NCI-H2171 treated with DMSO at 0.1 percent for 48 hours (cell line): ENCODE measurements at regions not wholly inside any gene's neighbourhood (a gene's known extent, or its start where the extent isn't known, plus 50 kb on each side); places are given as distances from the start of the nearest gene placed in this dataset.
"Not testable (repeated sequence)": the region's sequence is repeated elsewhere in the genome, so short reads cannot be mapped to it uniquely, and the experiment has no call there.

Experiments
- DNase-seq: peaks from one replicate; lab custom pipeline; 2025; lab: John Stamatoyannopoulos, UW

GRCh38 chr6:168826078-168826390 is 385.1 kb downstream of the SMOC2 start:
- DNase-seq, result no peak

- DNase-seq, result no peak
Measured at GRCh38 chr6:168825226-168826077, 384.5 kb downstream of the SMOC2 start.

GRCh38 chr6:168823397-168824212 is 382.6 kb downstream of the SMOC2 start:
- no peak for DNase-seq

DNA sequence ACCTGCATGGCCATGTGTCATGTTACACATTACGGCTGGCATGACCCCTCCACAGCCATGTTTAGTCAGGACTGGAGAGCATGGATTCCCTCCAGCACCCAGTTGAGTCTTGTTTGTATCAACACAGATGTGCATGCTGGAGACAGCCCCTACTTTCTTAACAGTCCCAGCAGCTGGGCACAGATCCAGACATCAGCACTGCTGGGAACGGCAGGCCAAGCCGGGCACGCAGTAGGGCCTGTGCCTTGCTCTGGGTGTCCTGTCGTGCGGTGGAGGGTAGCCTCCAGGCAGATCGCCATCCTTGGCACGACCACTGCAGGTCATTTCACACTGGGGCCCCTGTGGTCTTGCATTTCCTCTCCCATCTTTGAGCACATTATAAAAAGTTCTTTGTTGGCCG is 381.4 kb downstream of the SMOC2 start:
- no peak for DNase-seq

- DNase-seq, result no peak
Measured at GRCh38 chr6:168819546-168819945, 378.6 kb downstream of the SMOC2 start.

- no peak for DNase-seq
Measured at GRCh38 chr6:168817558-168818159, 376.7 kb downstream of the SMOC2 start.

GRCh38 chr6:168815229-168815628 is 374.2 kb downstream of the SMOC2 start:
- DNase-seq, result no peak

- DNase-seq, result no peak
Measured at GRCh38 chr6:168808232-168808631, 367.2 kb downstream of the SMOC2 start.

- no peak for DNase-seq
Measured at GRCh38 chr6:168804331-168804730, 363.3 kb downstream of the SMOC2 start.

DNA sequence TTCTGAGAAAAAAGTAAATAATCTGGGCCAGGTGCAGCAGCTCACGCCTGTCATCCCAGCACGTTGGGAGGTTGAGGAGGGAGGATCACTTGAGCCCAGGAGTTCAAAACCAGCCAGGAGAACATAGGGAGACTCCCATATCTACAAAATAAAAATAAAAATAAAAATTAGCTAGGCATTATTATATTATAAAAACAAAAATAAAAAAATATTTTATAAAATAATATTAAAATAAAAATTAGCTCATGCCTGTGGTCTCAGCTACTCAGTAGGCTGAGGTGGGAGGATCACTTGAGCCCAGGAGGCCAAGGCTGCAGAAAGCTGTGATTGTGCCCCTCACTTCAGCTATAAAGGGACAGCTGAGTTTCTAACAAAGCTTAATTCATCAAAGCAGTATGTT is 362.9 kb downstream of the SMOC2 start:
- no peak for DNase-seq

GRCh38 chr6:168799067-168799466 is 358.1 kb downstream of the SMOC2 start:
- DNase-seq, result no peak

DNA sequence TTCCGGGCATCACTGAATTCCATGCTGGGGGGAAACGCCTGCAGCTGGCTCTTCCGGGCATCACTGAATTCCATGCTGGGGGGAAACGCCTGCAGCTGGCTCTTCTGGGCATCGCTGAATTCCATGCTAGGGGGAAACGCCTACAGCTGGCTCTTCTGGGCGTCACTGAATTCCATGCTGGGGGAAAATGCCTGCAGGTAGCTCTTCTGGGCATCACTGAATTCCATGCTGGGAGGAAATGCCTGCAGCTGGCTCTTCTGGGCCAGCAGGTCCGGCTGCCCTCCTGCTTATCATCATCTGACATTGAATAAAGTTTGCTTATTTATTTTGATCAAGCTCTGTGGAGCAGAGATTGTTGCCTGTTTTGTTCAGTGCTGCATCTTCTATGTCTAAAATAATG is 355.1 kb downstream of the SMOC2 start:
- no peak for DNase-seq

- DNase-seq, result not testable (repeated sequence)
Measured at GRCh38 chr6:168795611-168796010, 354.6 kb downstream of the SMOC2 start.

DNA sequence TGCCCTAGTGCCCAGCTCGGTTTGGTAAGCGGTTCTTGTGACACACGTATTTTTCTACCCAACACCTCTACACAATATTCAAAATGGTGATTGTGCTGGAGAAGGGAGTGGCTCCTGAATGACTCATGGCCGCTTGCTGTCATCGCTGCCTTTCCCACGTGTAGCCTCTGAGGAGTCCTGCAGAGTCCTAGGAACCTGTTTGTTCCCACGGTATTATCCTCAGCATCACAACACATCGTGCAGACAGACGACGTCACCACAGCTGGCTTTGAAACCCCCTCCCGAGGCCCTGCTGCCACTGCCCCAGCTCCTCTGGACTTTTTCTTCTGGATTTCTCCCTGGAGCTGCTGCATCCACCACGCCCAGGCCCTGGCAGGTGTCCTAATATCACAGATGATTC is 353.5 kb downstream of the SMOC2 start:
- DNase-seq, result no peak

DNA sequence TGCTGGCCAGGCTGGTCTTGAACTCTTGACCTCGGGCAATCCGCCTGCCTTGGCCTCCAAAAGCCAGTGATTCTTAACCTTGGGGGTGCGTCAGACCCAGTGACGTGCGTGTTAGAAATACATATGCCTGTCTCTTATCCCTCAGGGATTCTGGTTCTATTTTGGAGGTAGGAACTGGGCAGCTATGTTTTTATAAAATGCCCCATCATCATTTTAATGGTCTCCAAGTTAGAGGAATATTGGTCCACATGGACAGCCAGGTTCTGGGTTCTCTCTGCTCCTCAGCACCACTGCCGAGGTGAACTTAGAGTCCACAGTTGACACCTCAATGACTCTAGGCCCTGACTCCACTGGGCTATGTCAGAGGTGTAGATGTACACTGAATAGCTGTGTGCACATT is 352.7 kb downstream of the SMOC2 start:
- DNase-seq, result no peak

DNA sequence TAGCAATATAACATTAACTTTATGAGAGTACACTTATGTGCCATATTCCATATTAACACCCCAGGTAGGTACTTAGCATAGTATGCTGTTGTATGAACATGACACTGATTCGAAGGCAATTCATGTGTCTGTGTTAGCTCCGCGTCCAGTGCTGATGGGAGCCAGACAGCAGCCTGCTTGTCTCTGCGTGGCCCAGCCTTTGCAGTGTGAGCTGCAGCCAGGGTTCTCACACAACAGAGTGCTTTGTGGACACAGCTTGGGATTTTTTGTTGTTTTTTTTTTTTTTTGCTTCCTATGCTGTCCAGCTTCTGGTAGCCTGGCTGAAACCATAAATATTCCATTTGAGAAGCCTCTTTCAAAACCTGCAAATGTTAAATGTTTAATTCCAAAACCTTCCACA is 350.9 kb downstream of the SMOC2 start:
- DNase-seq, result no peak

GRCh38 chr6:168789699-168790098 is 348.7 kb downstream of the SMOC2 start:
- DNase-seq, result peak; percentile 72

DNA sequence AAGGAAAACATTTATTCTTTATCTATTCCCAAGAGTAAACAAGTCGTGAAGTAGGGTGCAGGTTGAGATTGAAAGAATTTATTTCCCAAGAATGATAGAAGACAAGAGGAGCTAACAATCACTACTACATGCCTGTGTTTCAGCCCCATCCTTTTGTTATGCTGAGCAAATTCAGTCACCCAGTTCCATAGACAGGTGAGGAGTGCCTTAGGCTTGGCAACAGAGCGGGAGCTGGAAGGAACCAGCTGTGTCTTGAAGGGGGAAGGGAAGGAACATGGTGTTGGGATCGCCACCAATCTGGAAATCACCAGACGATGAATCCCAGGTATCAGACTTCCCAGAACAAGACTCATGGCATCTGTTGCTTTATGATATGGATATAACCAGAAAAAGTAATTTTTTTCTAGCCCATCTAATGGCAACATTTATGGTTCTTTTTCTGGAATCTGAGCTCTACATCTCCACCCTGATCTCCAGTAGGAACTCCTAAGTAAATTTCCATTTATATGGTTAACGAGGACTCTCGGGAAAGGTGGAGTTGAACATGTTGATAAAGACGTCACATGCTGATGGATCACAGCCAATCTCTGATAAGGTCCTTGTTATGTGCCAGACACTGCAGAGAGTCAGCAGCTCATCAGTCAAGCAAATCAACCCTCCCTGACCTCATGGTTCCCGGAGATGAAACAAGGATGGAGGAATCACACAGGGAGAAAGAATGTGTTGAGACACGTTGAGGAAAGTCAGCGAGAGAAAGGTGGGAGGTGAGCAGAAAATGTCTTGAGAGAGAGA is 344.9 kb downstream of the SMOC2 start:
- DNase-seq, result peak; percentile 8

DNA sequence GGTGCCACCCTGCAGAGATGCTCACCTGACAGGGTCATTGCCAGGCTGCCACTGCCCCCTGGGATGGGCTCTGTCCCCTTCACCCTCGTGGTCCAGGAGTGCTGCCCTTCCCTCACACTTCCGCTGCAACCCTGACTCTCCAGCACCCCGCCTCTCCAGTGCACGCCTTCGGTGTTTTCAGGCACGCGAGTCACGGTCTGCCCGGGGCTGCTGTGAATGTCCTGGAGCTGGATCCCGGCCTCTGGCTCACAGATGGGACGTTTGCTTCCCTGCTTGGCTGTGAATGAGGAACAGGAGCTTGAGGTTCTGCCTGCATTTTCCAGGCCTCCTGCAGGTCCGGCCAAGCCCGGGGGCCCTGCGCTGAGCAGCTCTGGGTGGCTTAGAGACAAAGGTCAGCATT is 343.4 kb downstream of the SMOC2 start:
- DNase-seq, result no peak

- no peak for DNase-seq
Measured at GRCh38 chr6:168783720-168784119, 342.7 kb downstream of the SMOC2 start.

DNA sequence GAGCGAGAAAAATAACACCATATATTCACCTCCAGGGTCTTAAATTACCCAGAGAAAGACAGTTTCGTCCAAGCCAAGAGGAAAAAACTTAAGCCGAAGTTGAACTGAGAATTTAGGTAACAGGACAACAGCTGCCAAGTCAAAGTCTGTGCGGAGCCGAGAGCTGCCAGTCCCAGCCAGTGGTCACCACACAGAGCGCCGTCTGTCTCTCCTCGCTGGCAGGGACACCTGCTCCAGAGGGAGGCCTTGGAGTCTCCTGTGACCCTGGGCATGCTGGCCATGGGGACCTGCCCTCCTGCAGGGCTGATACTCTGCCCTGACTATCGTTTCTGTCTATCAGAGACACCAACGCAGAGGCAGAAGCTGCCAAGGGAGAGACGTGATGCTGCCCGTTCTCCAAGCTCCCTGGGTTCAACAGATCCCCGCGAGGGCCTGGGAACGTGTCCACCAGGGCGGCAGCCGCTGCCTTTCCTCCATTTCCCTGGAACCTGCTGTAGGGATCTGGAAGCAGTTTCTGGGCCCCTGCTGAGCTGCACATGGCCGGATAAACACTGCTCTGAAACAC is 341.3 kb downstream of the SMOC2 start:
- DNase-seq, result no peak

GRCh38 chr6:168778201-168778600 is 337.2 kb downstream of the SMOC2 start:
- no peak for DNase-seq
